Activated CD8-positive, alpha-beta memory T cell treated with anti-CD3 and anti-CD28 coated beads, Interleukin-2, amount 50 U/mL, for 4 hours (primary cell): ENCODE measurements at regions not wholly inside any gene's neighbourhood (a gene's known extent, or its start where the extent isn't known, plus 50 kb on each side); places are given as distances from the start of the nearest gene placed in this dataset.
A peak's percentile ranks its signal among the peaks of the same experiment; 100 is the strongest.

Experiments
- DNase-seq: peaks from one replicate; pipeline ENCODE4 v3.0.0-alpha.2; 2020

GRCh38 chr2:7476371-7476770 lies 559.2 kb downstream of the RNF144A start:
- DNase-seq: no peak

GRCh38 chr2:7479603-7480002 lies 562.4 kb downstream of the RNF144A start:
- DNase-seq: no peak

GRCh38 chr2:7480431-7480830 lies 563.2 kb downstream of the RNF144A start:
- no peak for DNase-seq

- no peak for DNase-seq
These were observed 573.5 kb downstream of the RNF144A start for GRCh38 chr2:7490672-7491071.

GRCh38 chr2:7492719-7493118 lies 575.5 kb downstream of the RNF144A start:
- no peak for DNase-seq

- DNase-seq: no peak
These were observed 580.0 kb downstream of the RNF144A start for GRCh38 chr2:7497178-7497577.

- no peak for DNase-seq
These were observed 581.8 kb downstream of the RNF144A start for GRCh38 chr2:7499018-7499417.

GRCh38 chr2:7502336-7502735 lies 585.1 kb downstream of the RNF144A start:
- DNase-seq: no peak

- DNase-seq: no peak
These were observed 591.2 kb downstream of the RNF144A start for GRCh38 chr2:7508296-7508943.

- DNase-seq: no peak
These were observed 593.1 kb downstream of the RNF144A start for GRCh38 chr2:7510353-7510752.

- no peak for DNase-seq
These were observed 596.6 kb downstream of the RNF144A start for GRCh38 chr2:7513834-7514233.

GRCh38 chr2:7515327-7515726 lies 598.1 kb downstream of the RNF144A start:
- no peak for DNase-seq

GRCh38 chr2:7516484-7517063 lies 599.4 kb downstream of the RNF144A start:
- DNase-seq: no peak

- peak; percentile 34 for DNase-seq
These were observed 599.9 kb downstream of the RNF144A start for GRCh38 chr2:7517088-7517487.

- no peak for DNase-seq
These were observed 600.6 kb downstream of the RNF144A start for GRCh38 chr2:7517851-7518250.

GRCh38 chr2:7523481-7524120 lies 606.4 kb downstream of the RNF144A start:
- no peak for DNase-seq

- DNase-seq: no peak
These were observed 607.0 kb downstream of the RNF144A start for GRCh38 chr2:7524195-7524594.

GRCh38 chr2:7525746-7526145 lies 608.5 kb downstream of the RNF144A start:
- DNase-seq: no peak

GRCh38 chr2:7527165-7527722 lies 610.0 kb downstream of the RNF144A start:
- DNase-seq: no peak

- DNase-seq: no peak
These were observed 612.8 kb downstream of the RNF144A start for GRCh38 chr2:7530001-7530400.

- no peak for DNase-seq
These were observed 621.9 kb downstream of the RNF144A start for GRCh38 chr2:7539077-7539476.

GRCh38 chr2:7539760-7540159 lies 622.5 kb downstream of the RNF144A start:
- no peak for DNase-seq

GRCh38 chr2:7552825-7553570 lies 635.8 kb downstream of the RNF144A start:
- DNase-seq: no peak
